Activated B cell treated with CpG ODN at 0.5 μM for 24 hours (primary cell): ENCODE measurements at regions not wholly inside any gene's neighbourhood (a gene's known extent, or its start where the extent isn't known, plus 50 kb on each side); places are given as distances from the start of the nearest gene placed in this dataset.

Source experiments
- ATAC-seq: fragments of 200-7000 bp; cut with Tn5 transposase; one replicate; pipeline ENCODE4 v1.10.0; 2021; ENCODE audit warnings: low read depth, mild to moderate bottlenecking, moderate library complexity
- CTCF ChIA-PET: fragments of 350-600 bp; sonication (Branson Sonifier 250); formaldehyde crosslinking; loops from one replicate; lab custom pipeline; 2021; ENCODE audit warnings: antibody characterized with exemption; lab: Charles Lee
- POLR2A ChIA-PET: fragments of 350-600 bp; sonication (Branson Sonifier 250); formaldehyde crosslinking; loops from one replicate; lab custom pipeline; 2021; ENCODE audit warnings: antibody characterized with exemption; lab: Charles Lee
- DNase-seq: peaks from one replicate; pipeline ENCODE4 v3.0.0; 2022
- H3K27ac Mint-ChIP-seq: one replicate; pipeline ENCODE4 v1.8.0; 2020; ENCODE audit warnings: mixed read lengths
- H3K27me3 Mint-ChIP-seq: one replicate; pipeline ENCODE4 v1.8.0; 2021; ENCODE audit warnings: mixed read lengths
- H3K36me3 Mint-ChIP-seq: one replicate; pipeline ENCODE4 v1.8.0; 2021; ENCODE audit warnings: low read depth, mixed read lengths
- H3K4me1 Mint-ChIP-seq: one replicate; pipeline ENCODE4 v1.8.0; 2021; ENCODE audit warnings: mixed read lengths
- H3K4me3 Mint-ChIP-seq: one replicate; pipeline ENCODE4 v1.8.0; 2020; ENCODE audit warnings: mild to moderate bottlenecking, mixed read lengths
- H3K9me3 Mint-ChIP-seq: one replicate; pipeline ENCODE4 v1.8.0; 2020; ENCODE audit warnings: mixed read lengths
- intact Hi-C: fragments of 100-400 bp; cut with micrococcal nuclease; formaldehyde crosslinking; loops from one replicate; pipeline ENCODE4 v1.15.1; 2024
- TF ChIP-seq, protein P1 (sequence below): fragments of 200-600 bp; IDR thresholded peaks from one replicate; pipeline ENCODE4 v1.8.0; 2022; ENCODE audit warnings: antibody characterized with exemption, mild to moderate bottlenecking

DNA sequence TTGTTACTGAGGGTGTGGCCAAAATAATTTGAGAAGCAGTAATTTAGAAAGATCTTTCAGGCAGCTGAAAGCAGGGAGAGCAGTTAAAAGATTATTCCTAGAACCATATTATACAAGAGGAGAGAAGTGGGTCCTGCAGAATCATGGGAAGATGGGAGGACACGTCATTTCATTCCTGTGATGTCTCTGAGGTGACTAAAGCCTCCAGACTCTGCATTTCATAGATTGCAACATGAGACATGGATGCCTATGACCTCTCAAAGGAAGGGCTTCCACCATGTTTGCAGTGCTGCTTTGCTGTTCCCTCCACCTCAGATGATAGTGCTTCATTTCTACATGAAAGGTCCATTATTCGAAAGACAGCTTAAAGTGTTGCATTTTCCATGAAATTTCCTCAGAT, 788.4 kb downstream of the TSN start:
- ATAC-seq = no peak
- no peak overlapping the region for H3K4me3 Mint-ChIP-seq

DNA sequence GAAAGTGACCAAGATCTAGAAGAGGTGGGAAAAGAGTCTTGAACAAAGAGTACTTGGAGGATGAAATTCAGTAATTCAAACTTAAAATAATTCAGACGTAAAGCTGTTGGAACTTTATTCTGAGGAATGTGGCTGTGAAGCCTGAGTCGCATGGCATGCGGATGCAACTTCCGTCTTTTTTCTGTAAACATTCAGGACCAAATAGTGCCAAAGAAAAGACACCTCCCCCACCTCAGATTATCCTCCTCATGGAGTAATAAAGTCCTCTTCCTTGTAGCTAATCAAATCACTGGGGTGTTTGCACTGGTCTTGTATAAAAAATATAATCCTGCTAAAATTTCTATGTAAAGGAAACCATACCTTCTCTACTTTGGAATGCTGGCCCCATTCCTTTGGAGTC, 790.4 kb downstream of the TSN start:
- Mint-ChIP-seq H3K27me3 (no peaks in the 10 kb centered on the region), H3K4me3 (no peak overlapping the region), H3K36me3 (no peaks in the 10 kb centered on the region), H3K9me3 (no peaks in the 10 kb centered on the region), H3K4me1 (no peaks in the 10 kb centered on the region), H3K27ac (no peak overlapping the region)
- CTCF ChIA-PET = no interaction called here
- ATAC-seq = no peak
- no peak for DNase-seq
- intact Hi-C loops = no loop called here
- POLR2A ChIA-PET = no interaction called here
- TF ChIP-seq, protein P1, sequence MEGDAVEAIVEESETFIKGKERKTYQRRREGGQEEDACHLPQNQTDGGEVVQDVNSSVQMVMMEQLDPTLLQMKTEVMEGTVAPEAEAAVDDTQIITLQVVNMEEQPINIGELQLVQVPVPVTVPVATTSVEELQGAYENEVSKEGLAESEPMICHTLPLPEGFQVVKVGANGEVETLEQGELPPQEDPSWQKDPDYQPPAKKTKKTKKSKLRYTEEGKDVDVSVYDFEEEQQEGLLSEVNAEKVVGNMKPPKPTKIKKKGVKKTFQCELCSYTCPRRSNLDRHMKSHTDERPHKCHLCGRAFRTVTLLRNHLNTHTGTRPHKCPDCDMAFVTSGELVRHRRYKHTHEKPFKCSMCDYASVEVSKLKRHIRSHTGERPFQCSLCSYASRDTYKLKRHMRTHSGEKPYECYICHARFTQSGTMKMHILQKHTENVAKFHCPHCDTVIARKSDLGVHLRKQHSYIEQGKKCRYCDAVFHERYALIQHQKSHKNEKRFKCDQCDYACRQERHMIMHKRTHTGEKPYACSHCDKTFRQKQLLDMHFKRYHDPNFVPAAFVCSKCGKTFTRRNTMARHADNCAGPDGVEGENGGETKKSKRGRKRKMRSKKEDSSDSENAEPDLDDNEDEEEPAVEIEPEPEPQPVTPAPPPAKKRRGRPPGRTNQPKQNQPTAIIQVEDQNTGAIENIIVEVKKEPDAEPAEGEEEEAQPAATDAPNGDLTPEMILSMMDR = no peak

More for the DNA sequence above, 788.4 kb downstream of the TSN start:
- H3K4me1 Mint-ChIP-seq = no peaks in the 10 kb centered on the region
- ChIA-PET CTCF (no interaction called here), POLR2A (no interaction called here)
- no peak for DNase-seq
- no peak overlapping the region for H3K27ac Mint-ChIP-seq
- H3K27me3 Mint-ChIP-seq = no peaks in the 10 kb centered on the region
- intact Hi-C loops = no loop called here
- TF ChIP-seq, protein P1 = no peak
- no peaks in the 10 kb centered on the region for H3K36me3 Mint-ChIP-seq
- no peaks in the 10 kb centered on the region for H3K9me3 Mint-ChIP-seq

DNA sequence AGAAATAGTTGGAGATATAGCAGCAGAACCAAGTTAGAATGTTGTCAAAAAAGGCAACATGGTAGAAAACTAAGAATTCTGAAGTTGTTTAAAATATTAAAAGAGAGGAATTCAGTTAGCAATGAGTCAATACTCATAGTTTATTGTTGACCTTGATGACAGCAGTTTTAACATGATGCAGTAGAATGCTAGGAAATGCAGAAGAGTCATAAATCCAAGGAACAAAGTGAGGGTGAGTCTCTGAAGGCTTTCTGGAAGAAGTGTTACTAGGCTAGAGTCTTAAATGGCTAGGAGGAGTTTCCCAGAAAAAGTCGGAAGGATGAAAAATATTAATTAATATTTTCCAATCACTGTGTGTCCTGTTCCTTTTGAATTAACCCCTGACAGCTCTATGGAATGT, 807.3 kb downstream of the TSN start:
- H3K4me3 Mint-ChIP-seq = no peak overlapping the region
- H3K9me3 Mint-ChIP-seq = peaks cover 2% of the 10 kb centered on the region
- no peak for DNase-seq
- no peaks in the 10 kb centered on the region for H3K27me3 Mint-ChIP-seq
- no peak overlapping the region for H3K27ac Mint-ChIP-seq
- POLR2A ChIA-PET = no interaction called here
- no peaks in the 10 kb centered on the region for H3K36me3 Mint-ChIP-seq
- CTCF ChIA-PET = no interaction called here
- no peaks in the 10 kb centered on the region for H3K4me1 Mint-ChIP-seq
- no peak for ATAC-seq
- TF ChIP-seq, protein P1 = no peak
- intact Hi-C loops = no loop called here

DNA sequence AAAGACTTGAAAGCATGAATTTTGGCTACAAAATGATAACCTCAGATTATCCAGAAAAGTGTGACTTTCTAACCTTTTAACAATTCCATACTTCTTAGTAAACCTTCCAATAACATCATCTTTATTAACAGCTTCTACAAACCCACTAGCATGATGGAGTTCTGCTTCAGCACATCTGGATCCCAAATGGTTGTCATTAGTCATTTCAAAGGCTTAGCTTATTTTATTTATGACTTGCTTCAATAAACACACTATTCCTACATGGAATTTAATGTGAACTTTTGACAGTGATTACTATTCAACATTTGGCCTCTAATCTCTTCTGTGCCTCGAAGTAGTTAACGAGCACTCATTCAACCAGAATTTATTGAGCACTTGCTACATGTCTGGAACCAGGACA, 808.3 kb downstream of the TSN start:
- intact Hi-C loops = no loop called here
- TF ChIP-seq, protein P1 = no peak
- POLR2A ChIA-PET = no interaction called here

DNA sequence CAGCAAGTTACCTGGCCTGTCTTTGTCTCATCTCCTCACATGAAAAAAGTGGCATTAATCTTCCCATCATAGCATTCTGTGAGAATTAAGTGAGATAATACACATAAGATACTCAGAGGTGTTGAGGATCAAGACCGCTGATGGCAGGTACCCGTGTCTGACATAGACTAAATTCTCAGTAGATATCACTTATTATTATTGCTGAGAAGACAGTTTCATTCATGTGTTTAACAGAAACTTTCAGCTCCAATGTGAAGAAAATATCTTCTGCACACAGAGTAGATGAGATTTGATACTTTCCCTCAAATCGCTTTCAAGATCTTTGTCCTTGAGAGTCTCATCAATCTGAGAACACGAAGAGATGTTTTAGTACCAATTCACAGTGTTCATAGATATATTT, 809.4 kb downstream of the TSN start:
- Mint-ChIP-seq H3K27ac (no peak overlapping the region), H3K36me3 (no peaks in the 10 kb centered on the region), H3K27me3 (no peaks in the 10 kb centered on the region), H3K9me3 (peaks cover 2% of the 10 kb centered on the region), H3K4me3 (no peak overlapping the region), H3K4me1 (no peaks in the 10 kb centered on the region)
- CTCF ChIA-PET = no interaction called here
- POLR2A ChIA-PET = no interaction called here
- TF ChIP-seq, protein P1 = no peak
- ATAC-seq (no peak), DNase-seq (no peak)
- intact Hi-C loops = no loop called here

More for the DNA sequence above, 808.3 kb downstream of the TSN start:
- ATAC-seq (no peak), DNase-seq (no peak)
- Mint-ChIP-seq H3K4me1 (no peaks in the 10 kb centered on the region), H3K9me3 (peaks cover 2% of the 10 kb centered on the region), H3K27ac (no peak overlapping the region), H3K4me3 (no peak overlapping the region), H3K36me3 (no peaks in the 10 kb centered on the region), H3K27me3 (no peaks in the 10 kb centered on the region)
- CTCF ChIA-PET = interaction anchor here (0.7 kb wide), 1 partner anchor 31 kb away, joined by 3 read pairs; no protein-coding TSS in a partner anchor
